ENCODE measurements at regions not wholly inside any gene's neighbourhood (a gene's known extent, or its start where the extent isn't known, plus 50 kb on each side); places are given as distances from the start of the nearest gene placed in this dataset.

GRCh38 chr19:30669329-30670010 lies 297.3 kb downstream of the ZNF536 start:
- peak; percentile 30 to 69 (median 47) for TF ChIP-seq CTCF (IDR thresholded peaks at IDR 0.05)
- Histone ChIP-seq H3K4me1 (no peaks in the 10 kb centered on the region), H3K27me3 (no peaks in the 10 kb centered on the region), H3K9me3 (no peaks in the 10 kb centered on the region), H3K36me3 (no peaks in the 10 kb centered on the region), H3K4me3 (no peak overlapping the region), H3K27ac (no peak overlapping the region)
- intact Hi-C loops (cut with DNase I), result no loop called here
- DNase-seq (ENCODE audit: low spot score in 2 of 2), result peak in 1 of 2 donors; percentile 48

GRCh38 chr19:30668521-30669155 lies 296.5 kb downstream of the ZNF536 start:
- Histone ChIP-seq H3K27me3 (no peaks in the 10 kb centered on the region), H3K36me3 (no peaks in the 10 kb centered on the region), H3K4me1 (no peaks in the 10 kb centered on the region), H3K4me3 (no peak overlapping the region), H3K9me3 (no peaks in the 10 kb centered on the region), H3K27ac (no peak overlapping the region)
- intact Hi-C loops (cut with DNase I), result no loop called here
- no peak for TF ChIP-seq CTCF (IDR thresholded peaks at IDR 0.05)
- no peak for DNase-seq (ENCODE audit: low spot score in 2 of 2)

GRCh38 chr19:30667746-30668145 lies 295.6 kb downstream of the ZNF536 start:
- H3K4me1 ChIP-seq, result no peaks in the 10 kb centered on the region
- intact Hi-C loops (cut with DNase I), result loop anchor here (2.0 kb wide), 1 partner anchor 1557 kb away; no protein-coding TSS in a partner anchor

GRCh38 chr19:30667227-30667626 lies 295.0 kb downstream of the ZNF536 start:
- no peaks in the 10 kb centered on the region for H3K36me3 ChIP-seq
- H3K9me3 ChIP-seq, result no peaks in the 10 kb centered on the region
- DNase-seq (ENCODE audit: low spot score in 2 of 2), result peak in 1 of 2 donors; percentile 37
- H3K27ac ChIP-seq, result no peak overlapping the region
- H3K4me1 ChIP-seq, result no peaks in the 10 kb centered on the region
- intact Hi-C loops (cut with DNase I), result loop anchor here (2.0 kb wide), 1 partner anchor 1558 kb away; no protein-coding TSS in a partner anchor
- TF ChIP-seq CTCF (IDR thresholded peaks at IDR 0.05), result no peak
- no peaks in the 10 kb centered on the region for H3K27me3 ChIP-seq
- H3K4me3 ChIP-seq, result no peak overlapping the region

More at GRCh38 chr19:30667746-30668145, 295.6 kb downstream of the ZNF536 start:
- Histone ChIP-seq H3K9me3 (no peaks in the 10 kb centered on the region), H3K27me3 (no peaks in the 10 kb centered on the region), H3K36me3 (no peaks in the 10 kb centered on the region), H3K4me3 (no peak overlapping the region), H3K27ac (no peak overlapping the region)
- peak in 1 of 2 donors; percentile 13 for DNase-seq (ENCODE audit: low spot score in 2 of 2)
- TF ChIP-seq CTCF (IDR thresholded peaks at IDR 0.05), result no peak

- Histone ChIP-seq H3K9me3 (no peaks in the 10 kb centered on the region), H3K4me3 (no peak overlapping the region), H3K27ac (no peak overlapping the region), H3K36me3 (no peaks in the 10 kb centered on the region), H3K27me3 (no peaks in the 10 kb centered on the region), H3K4me1 (no peaks in the 10 kb centered on the region)
- intact Hi-C loops (cut with DNase I), result loop anchor here (2.0 kb wide), 1 partner anchor 1558 kb away; no protein-coding TSS in a partner anchor
- DNase-seq (ENCODE audit: low spot score in 2 of 2), result peak in 1 of 2 donors; percentile 61
- peak; percentile 44 to 89 (median 83) for TF ChIP-seq CTCF (IDR thresholded peaks at IDR 0.05)
Observed at GRCh38 chr19:30666301-30666803, 294.2 kb downstream of the ZNF536 start.

All from ascending aorta (tissue), 2 donors.